ENCODE measurements at regions not wholly inside any gene's neighbourhood (a gene's known extent, or its start where the extent isn't known, plus 50 kb on each side); places are given as distances from the start of the nearest gene placed in this dataset.
"Not testable (repeated sequence)": the region's sequence is repeated elsewhere in the genome, so short reads cannot be mapped to it uniquely, and the experiment has no call there.

DNA sequence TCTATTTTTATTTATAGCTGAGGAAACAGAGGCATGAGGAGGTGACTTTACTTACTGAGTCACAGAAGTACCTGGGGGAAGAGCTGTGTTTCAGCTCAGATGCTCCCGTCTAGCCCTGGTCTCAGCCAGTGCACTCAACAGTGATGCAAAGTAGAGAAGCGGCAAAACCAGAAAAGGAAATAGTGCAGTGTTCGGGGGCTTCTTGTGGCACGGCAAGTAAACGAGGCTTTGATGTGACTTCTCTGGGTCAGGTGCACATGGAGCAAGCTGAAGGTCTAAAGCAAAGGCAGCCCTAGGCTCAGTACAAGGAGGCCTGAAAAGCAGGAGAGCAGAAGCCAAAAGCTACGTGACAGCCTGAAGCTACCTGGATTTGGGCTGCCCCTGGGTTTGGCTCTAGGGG, 526.7 kb upstream of the ADAMTS16 start:
- H3K36me3 Mint-ChIP-seq: no peaks in the 10 kb centered on the region
- H3K36me3 ChIP-seq (ENCODE audit: control insufficient read depth in 2 of 3, insufficient read depth in 3 of 3, low read length in 3 of 3): no peaks in the 10 kb centered on the region
- H3K9me3 ChIP-seq (ENCODE audit: control insufficient read depth in 2 of 3, low read length in 3 of 3): no peaks in the 10 kb centered on the region
- no peak overlapping the region for H3K4me3 Mint-ChIP-seq
- POLR2A ChIA-PET: no interaction called here
- H3K27ac ChIP-seq (ENCODE audit: low read depth, low read length): no peak overlapping the region
- no peaks in the 10 kb centered on the region for H3K27me3 ChIP-seq (ENCODE audit: control insufficient read depth in 2 of 2, insufficient read depth in 2 of 2, low read length in 2 of 2)
- intact Hi-C loops (cut with micrococcal nuclease): no loop called here
- CTCF ChIA-PET: no interaction called here
- H3K4me1 Mint-ChIP-seq: no peaks in the 10 kb centered on the region
- ATAC-seq (no peak), DNase-seq (no peak)
- H3K9me3 Mint-ChIP-seq: peaks cover 3 to 28% (median 12%) of the 10 kb centered on the region in 11 donors
- H3K27me3 Mint-ChIP-seq: no peaks in the 10 kb centered on the region
- H3K4me1 ChIP-seq (ENCODE audit: control insufficient read depth in 2 of 2, insufficient read depth in 2 of 2, low read length in 2 of 2): no peaks in the 10 kb centered on the region
- no peak overlapping the region for H3K27ac Mint-ChIP-seq
- no peak overlapping the region for H3K4me3 ChIP-seq (ENCODE audit: low read length)

DNA sequence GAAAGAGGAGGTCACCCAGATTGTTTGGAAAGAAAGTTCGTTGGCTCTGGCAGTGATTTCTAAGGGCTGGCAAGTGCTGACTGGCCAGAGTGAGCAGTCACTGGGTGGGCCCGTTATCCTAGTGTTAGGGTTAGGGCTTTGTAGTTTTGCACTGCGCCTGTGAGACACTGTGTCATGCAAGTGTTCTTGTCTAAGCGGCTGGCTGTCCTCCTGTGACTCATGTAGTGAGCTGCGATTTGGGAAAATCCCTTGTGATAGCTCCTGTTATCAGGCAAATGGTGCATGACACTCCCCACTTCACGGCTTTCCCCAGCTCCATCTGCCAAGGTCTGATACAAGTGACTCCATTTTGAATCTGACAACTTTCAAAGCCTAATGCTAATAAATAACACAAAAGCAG, 526.0 kb upstream of the ADAMTS16 start:
- Mint-ChIP-seq H3K9me3 (peaks cover 3 to 25% (median 12%) of the 10 kb centered on the region in 11 donors), H3K4me3 (no peak overlapping the region), H3K27me3 (no peaks in the 10 kb centered on the region), H3K4me1 (no peaks in the 10 kb centered on the region), H3K27ac (no peak overlapping the region), H3K36me3 (no peaks in the 10 kb centered on the region)
- CTCF ChIA-PET: no interaction called here
- Histone ChIP-seq H3K4me3 (ENCODE audit: low read length) (no peak overlapping the region), H3K27me3 (ENCODE audit: control insufficient read depth in 2 of 2, insufficient read depth in 2 of 2, low read length in 2 of 2) (no peaks in the 10 kb centered on the region), H3K27ac (ENCODE audit: low read depth, low read length) (no peak overlapping the region), H3K9me3 (ENCODE audit: control insufficient read depth in 2 of 3, low read length in 3 of 3) (no peaks in the 10 kb centered on the region), H3K4me1 (ENCODE audit: control insufficient read depth in 2 of 2, insufficient read depth in 2 of 2, low read length in 2 of 2) (no peaks in the 10 kb centered on the region), H3K36me3 (ENCODE audit: control insufficient read depth in 2 of 3, insufficient read depth in 3 of 3, low read length in 3 of 3) (no peaks in the 10 kb centered on the region)
- intact Hi-C loops (cut with micrococcal nuclease): no loop called here
- DNase-seq (no peak), ATAC-seq (no peak)
- POLR2A ChIA-PET: no interaction called here

DNA sequence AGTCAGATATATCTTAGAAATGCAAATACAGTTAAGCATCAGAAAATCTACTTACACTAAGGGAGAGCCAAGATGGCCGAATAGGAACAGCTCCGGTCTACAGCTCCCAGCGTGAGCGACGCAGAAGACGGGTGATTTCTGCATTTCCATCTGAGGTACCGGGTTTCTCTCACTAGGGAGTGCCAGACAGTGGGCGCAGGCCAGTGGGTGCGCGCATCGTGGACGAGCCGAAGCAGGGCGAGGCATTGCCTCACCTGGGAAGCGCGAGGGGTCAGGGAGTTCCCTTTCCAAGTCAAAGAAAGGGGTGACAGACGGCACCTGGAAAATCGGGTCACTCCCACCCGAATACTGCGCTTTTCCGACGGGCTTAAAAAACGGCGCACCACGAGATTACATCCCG, 524.8 kb upstream of the ADAMTS16 start:
- H3K36me3 ChIP-seq (ENCODE audit: control insufficient read depth in 2 of 3, insufficient read depth in 3 of 3, low read length in 3 of 3); H3K27me3 ChIP-seq (ENCODE audit: control insufficient read depth in 2 of 2, insufficient read depth in 2 of 2, low read length in 2 of 2); H3K4me1 ChIP-seq (ENCODE audit: control insufficient read depth in 2 of 2, insufficient read depth in 2 of 2, low read length in 2 of 2); intact Hi-C loops (cut with micrococcal nuclease); POLR2A ChIA-PET; H3K9me3 ChIP-seq (ENCODE audit: control insufficient read depth in 2 of 3, low read length in 3 of 3); H3K27me3 Mint-ChIP-seq; H3K36me3 Mint-ChIP-seq; ATAC-seq; H3K4me3 ChIP-seq (ENCODE audit: low read length); DNase-seq; CTCF ChIA-PET; H3K27ac ChIP-seq (ENCODE audit: low read depth, low read length); H3K4me3 Mint-ChIP-seq; H3K4me1 Mint-ChIP-seq; H3K27ac Mint-ChIP-seq: not testable (repeated sequence)
- peaks cover 0 to 20% (median 11%) of the 10 kb centered on the region in 11 donors for H3K9me3 Mint-ChIP-seq

DNA sequence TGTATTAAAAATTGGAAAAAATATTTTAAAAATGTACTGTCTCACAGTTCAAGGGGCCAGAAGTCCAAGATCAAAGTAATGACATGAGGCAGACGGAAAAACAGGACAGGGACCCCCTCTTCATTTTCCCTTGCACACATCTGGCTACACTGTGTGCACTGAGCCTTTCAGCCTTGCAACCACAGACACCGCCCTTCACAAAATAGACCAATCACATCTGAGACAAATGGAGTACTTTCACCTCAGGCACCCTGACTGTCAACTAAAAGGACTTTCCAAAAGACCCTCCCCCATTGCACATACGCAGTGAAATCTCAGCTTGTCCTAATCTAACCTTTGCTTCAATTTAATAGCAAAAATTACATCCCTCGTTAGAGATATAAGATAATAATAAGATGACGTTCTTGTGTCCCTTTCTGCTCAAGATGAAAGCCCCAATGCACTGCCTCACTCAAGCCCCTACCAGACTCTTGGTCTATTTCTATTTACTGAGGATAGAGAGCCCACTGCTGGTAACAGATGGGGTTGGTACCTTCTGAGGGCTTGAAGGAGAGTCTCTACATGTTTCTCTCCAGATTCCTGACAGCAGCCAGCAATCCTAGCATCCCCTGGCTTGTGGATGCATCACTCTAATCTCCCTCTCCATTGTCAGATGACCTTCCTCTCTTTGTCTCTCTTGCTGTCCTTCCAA, 514.8 kb upstream of the ADAMTS16 start:
- Histone ChIP-seq H3K4me3 (ENCODE audit: low read length) (no peak overlapping the region), H3K27ac (ENCODE audit: low read depth, low read length) (no peak overlapping the region), H3K27me3 (ENCODE audit: control insufficient read depth in 2 of 2, insufficient read depth in 2 of 2, low read length in 2 of 2) (no peaks in the 10 kb centered on the region), H3K9me3 (ENCODE audit: control insufficient read depth in 2 of 3, low read length in 3 of 3) (no peaks in the 10 kb centered on the region), H3K36me3 (ENCODE audit: control insufficient read depth in 2 of 3, insufficient read depth in 3 of 3, low read length in 3 of 3) (no peaks in the 10 kb centered on the region), H3K4me1 (ENCODE audit: control insufficient read depth in 2 of 2, insufficient read depth in 2 of 2, low read length in 2 of 2) (no peaks in the 10 kb centered on the region)
- Mint-ChIP-seq H3K27me3 (no peaks in the 10 kb centered on the region), H3K36me3 (peaks cover 0 to 3% (median 0%) of the 10 kb centered on the region in 5 donors), H3K4me1 (no peaks in the 10 kb centered on the region), H3K27ac (no peak overlapping the region), H3K9me3 (peaks cover 2 to 36% (median 6%) of the 10 kb centered on the region in 11 donors), H3K4me3 (no peak overlapping the region)
- intact Hi-C loops (cut with micrococcal nuclease): no loop called here
- ChIA-PET CTCF (no interaction called here), POLR2A (no interaction called here)
- DNase-seq (no peak), ATAC-seq (no peak)

DNA sequence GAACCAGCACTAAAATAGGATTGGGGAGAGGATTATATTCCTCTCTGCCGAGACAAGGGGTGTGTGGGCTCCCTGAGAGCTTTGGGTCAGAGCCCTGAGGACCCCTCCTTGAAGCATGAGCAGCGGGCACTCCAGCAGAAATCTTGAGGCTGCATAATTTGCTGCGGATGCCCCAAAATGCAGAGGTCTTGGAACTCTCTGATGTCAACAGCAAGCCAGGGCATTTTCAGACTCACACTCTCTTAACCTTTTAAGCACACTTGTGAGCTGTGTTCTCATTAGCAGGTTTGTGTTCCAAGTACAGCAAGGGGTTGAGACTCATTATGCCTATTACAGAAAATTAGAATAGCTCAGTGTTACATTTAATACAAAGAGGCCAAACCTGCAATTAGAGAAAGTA, 513.0 kb upstream of the ADAMTS16 start:
- POLR2A ChIA-PET: no interaction called here
- peaks cover 0 to 3% (median 0%) of the 10 kb centered on the region in 5 donors for H3K36me3 Mint-ChIP-seq

DNA sequence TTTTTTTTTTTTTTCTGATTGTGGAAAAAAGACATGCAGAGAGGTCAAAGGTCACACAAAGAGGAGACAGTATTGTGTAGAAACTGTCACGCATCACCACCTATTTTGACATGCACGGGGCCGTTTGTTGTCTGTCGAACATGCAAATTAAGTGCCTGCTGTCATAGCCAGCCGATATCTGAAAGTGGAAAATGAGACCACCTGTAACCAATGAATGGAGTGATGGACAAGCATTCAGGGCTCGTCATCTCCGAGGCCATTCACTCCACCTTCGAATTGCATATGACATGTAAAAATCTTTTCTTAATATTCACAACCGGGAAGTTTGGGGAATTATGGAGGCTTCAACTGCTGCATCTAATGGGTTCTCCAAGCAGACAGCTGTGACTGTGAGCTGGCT, 512.2 kb upstream of the ADAMTS16 start:
- intact Hi-C loops (cut with micrococcal nuclease): no loop called here
- no peaks in the 10 kb centered on the region for H3K4me1 ChIP-seq (ENCODE audit: control insufficient read depth in 2 of 2, insufficient read depth in 2 of 2, low read length in 2 of 2)
- H3K4me3 ChIP-seq (ENCODE audit: low read length): no peak overlapping the region
- H3K27me3 ChIP-seq (ENCODE audit: control insufficient read depth in 2 of 2, insufficient read depth in 2 of 2, low read length in 2 of 2): no peaks in the 10 kb centered on the region
- peaks cover 2 to 33% (median 7%) of the 10 kb centered on the region in 11 donors for H3K9me3 Mint-ChIP-seq
- no peak overlapping the region for H3K27ac ChIP-seq (ENCODE audit: low read depth, low read length)
- H3K36me3 ChIP-seq (ENCODE audit: control insufficient read depth in 2 of 3, insufficient read depth in 3 of 3, low read length in 3 of 3): no peaks in the 10 kb centered on the region
- CTCF ChIA-PET: no interaction called here
- H3K4me3 Mint-ChIP-seq: no peak overlapping the region
- peaks cover 0 to 3% (median 0%) of the 10 kb centered on the region in 5 donors for H3K36me3 Mint-ChIP-seq
- POLR2A ChIA-PET: no interaction called here
- no peaks in the 10 kb centered on the region for H3K27me3 Mint-ChIP-seq
- no peaks in the 10 kb centered on the region for H3K4me1 Mint-ChIP-seq
- no peaks in the 10 kb centered on the region for H3K9me3 ChIP-seq (ENCODE audit: control insufficient read depth in 2 of 3, low read length in 3 of 3)
- DNase-seq (no peak), ATAC-seq (no peak)
- H3K27ac Mint-ChIP-seq: no peak overlapping the region

More for the DNA sequence above, 513.0 kb upstream of the ADAMTS16 start:
- CTCF ChIA-PET: no interaction called here
- intact Hi-C loops (cut with micrococcal nuclease): no loop called here
- no peak for ATAC-seq
- Histone ChIP-seq H3K4me3 (ENCODE audit: low read length) (no peak overlapping the region), H3K9me3 (ENCODE audit: control insufficient read depth in 2 of 3, low read length in 3 of 3) (no peaks in the 10 kb centered on the region), H3K4me1 (ENCODE audit: control insufficient read depth in 2 of 2, insufficient read depth in 2 of 2, low read length in 2 of 2) (no peaks in the 10 kb centered on the region), H3K27ac (ENCODE audit: low read depth, low read length) (no peak overlapping the region), H3K27me3 (ENCODE audit: control insufficient read depth in 2 of 2, insufficient read depth in 2 of 2, low read length in 2 of 2) (no peaks in the 10 kb centered on the region), H3K36me3 (ENCODE audit: control insufficient read depth in 2 of 3, insufficient read depth in 3 of 3, low read length in 3 of 3) (no peaks in the 10 kb centered on the region)
- no peak overlapping the region for H3K4me3 Mint-ChIP-seq
- peaks cover 2 to 37% (median 7%) of the 10 kb centered on the region in 11 donors for H3K9me3 Mint-ChIP-seq
- H3K4me1 Mint-ChIP-seq: no peaks in the 10 kb centered on the region
- no peak overlapping the region for H3K27ac Mint-ChIP-seq
- H3K27me3 Mint-ChIP-seq: no peaks in the 10 kb centered on the region
- no peak for DNase-seq

DNA sequence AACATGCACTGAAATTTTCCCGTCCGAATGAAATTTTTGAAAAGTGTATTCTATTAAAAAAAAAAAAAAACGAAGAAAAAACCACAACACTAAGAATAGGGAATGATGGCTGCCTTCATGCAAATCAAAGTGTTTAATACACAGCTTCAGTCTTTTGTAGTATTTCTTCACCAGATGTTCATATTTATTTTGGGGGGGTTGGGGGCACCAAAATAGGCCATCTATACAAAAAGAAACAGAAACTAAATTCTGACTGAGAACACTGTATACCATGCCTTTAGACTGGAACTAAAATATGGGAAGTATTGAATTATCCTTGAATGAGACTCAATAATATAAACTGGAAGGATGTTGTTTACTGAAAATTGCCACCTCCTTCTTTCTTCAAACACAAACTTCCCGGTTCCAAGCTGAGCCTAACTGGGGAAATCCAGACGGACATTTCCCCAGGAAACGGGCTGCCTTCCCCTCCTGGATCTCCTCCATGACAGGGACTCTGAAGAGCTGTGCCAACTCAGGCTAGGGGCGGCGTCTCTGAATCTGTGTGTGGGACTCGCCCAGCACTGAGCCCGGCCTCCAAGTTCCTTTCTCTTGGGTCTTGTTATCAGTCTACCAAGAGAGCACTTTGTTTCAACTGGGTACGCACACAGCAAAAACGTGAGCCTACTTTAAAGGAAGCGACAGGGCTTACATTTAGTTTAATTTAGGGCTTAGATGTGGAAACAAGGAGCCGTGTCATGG, 511.3 kb upstream of the ADAMTS16 start:
- H3K36me3 ChIP-seq (ENCODE audit: control insufficient read depth in 2 of 3, insufficient read depth in 3 of 3, low read length in 3 of 3): no peaks in the 10 kb centered on the region
- DNase-seq (no peak), ATAC-seq (no peak)
- no peak overlapping the region for H3K27ac ChIP-seq (ENCODE audit: low read depth, low read length)
- Mint-ChIP-seq H3K4me3 (no peak overlapping the region), H3K4me1 (no peaks in the 10 kb centered on the region), H3K27me3 (no peaks in the 10 kb centered on the region), H3K36me3 (peaks cover 0 to 3% (median 0%) of the 10 kb centered on the region in 5 donors), H3K27ac (no peak overlapping the region), H3K9me3 (peaks cover 2 to 25% (median 6%) of the 10 kb centered on the region in 11 donors)
- no peaks in the 10 kb centered on the region for H3K27me3 ChIP-seq (ENCODE audit: control insufficient read depth in 2 of 2, insufficient read depth in 2 of 2, low read length in 2 of 2)
- H3K4me1 ChIP-seq (ENCODE audit: control insufficient read depth in 2 of 2, insufficient read depth in 2 of 2, low read length in 2 of 2): no peaks in the 10 kb centered on the region
- intact Hi-C loops (cut with micrococcal nuclease): no loop called here
- no peak overlapping the region for H3K4me3 ChIP-seq (ENCODE audit: low read length)
- CTCF ChIA-PET: no interaction called here
- POLR2A ChIA-PET: no interaction called here
- H3K9me3 ChIP-seq (ENCODE audit: control insufficient read depth in 2 of 3, low read length in 3 of 3): no peaks in the 10 kb centered on the region
